ENCODE measurements at regions not wholly inside any gene's neighbourhood (a gene's known extent, or its start where the extent isn't known, plus 50 kb on each side); places are given as distances from the start of the nearest gene placed in this dataset.

DNA sequence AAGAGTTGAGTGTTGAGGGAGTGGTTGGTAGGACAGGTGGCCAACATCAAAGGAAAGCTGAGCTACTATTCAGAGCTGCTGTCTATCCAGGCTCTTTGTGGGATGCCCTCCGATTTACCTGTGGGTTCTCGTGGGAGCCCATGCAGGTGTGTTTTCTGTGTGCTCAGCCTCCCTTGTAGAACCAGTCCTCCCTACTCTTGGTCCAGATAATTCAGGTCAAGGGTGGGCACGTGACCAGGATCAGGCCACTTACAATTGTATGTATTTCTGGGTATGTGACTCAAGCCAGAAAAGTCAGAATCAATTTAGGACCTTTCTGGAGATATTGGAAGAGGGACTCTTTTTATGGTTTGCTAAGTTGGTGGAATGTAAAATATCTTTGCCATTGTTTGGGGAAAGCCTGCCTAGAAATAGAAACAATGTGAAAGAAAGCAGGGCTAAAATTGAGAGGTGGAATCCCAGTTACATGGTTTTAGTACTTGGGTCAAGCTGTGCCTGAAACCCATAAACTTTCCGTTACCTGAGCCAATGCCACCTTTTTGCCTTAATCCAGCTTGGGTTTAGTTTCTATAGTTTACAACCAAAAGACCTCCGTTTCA is 93.2 kb downstream of the PDCL3 start:
- TF ChIP-seq, protein P1, sequence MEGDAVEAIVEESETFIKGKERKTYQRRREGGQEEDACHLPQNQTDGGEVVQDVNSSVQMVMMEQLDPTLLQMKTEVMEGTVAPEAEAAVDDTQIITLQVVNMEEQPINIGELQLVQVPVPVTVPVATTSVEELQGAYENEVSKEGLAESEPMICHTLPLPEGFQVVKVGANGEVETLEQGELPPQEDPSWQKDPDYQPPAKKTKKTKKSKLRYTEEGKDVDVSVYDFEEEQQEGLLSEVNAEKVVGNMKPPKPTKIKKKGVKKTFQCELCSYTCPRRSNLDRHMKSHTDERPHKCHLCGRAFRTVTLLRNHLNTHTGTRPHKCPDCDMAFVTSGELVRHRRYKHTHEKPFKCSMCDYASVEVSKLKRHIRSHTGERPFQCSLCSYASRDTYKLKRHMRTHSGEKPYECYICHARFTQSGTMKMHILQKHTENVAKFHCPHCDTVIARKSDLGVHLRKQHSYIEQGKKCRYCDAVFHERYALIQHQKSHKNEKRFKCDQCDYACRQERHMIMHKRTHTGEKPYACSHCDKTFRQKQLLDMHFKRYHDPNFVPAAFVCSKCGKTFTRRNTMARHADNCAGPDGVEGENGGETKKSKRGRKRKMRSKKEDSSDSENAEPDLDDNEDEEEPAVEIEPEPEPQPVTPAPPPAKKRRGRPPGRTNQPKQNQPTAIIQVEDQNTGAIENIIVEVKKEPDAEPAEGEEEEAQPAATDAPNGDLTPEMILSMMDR (conservative IDR thresholded peaks at IDR 0.05; ENCODE audit: low read depth, low read length): no peak
- DNase-seq (ENCODE audit: low read depth): no peak
- H3K4me3 ChIP-seq (ENCODE audit: low read length): no peak overlapping the region

DNA sequence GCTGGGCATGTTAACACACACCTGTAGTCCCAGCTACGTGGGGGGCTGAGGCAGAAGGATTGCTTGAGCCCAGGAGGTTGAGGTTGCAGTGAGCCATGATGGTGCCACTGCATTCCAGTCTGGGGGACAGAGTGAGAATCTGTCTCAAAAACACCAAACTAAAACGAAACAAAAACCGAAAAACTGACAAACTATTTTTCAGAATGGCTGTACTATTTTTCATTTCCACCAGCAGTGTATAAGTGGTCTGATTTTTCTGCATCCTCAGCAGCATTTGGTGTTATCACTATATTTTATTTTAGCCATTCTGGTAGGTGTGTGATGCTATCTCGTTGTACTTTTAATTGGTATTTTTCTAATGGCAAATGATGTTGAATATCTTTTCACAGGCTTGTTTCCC is 95.2 kb downstream of the PDCL3 start:
- TF ChIP-seq, protein P1 (conservative IDR thresholded peaks at IDR 0.05; ENCODE audit: low read depth, low read length): no peak
- DNase-seq (ENCODE audit: low read depth): no peak

DNA sequence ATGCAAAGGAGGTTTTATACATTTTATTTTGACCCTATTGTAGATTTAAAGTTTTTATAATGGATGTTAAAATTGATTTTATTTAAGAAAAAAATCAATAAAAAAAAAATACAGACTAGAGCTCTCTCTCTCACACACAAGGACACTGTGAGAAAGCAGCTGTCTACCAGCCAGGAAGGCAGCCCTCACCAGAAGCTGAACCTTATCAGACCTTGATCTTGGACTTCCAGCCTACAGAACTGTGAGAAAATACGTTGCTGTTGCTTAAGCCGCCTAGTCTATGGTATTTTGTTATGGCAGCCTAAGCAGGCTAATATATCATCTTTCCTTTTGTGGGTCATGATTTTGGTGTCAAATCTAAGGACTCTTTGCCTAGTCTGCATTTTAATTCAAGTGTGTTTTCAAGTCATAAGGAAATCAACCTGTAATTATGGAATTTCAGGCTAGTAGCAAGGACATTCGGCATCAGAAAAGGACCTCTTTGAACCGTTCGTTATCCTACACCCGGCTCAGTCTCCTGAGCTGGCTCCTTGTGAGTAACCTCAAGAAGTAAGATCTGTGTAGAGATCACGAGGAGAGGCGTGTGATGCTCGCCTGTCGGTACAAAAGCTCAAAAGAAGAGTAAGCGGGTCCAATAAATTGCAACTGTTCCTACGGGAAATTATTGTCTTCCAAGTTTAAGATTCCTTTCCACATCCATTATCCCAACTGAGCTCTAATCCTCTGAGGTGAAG is 98.2 kb downstream of the PDCL3 start:
- no peak for DNase-seq (ENCODE audit: low read depth)
- TF ChIP-seq, protein P1 (conservative IDR thresholded peaks at IDR 0.05; ENCODE audit: low read depth, low read length): no peak
- H3K4me3 ChIP-seq (ENCODE audit: low read length): no peak overlapping the region

More for the DNA sequence above, 95.2 kb downstream of the PDCL3 start:
- no peak overlapping the region for H3K4me3 ChIP-seq (ENCODE audit: low read length)

DNA sequence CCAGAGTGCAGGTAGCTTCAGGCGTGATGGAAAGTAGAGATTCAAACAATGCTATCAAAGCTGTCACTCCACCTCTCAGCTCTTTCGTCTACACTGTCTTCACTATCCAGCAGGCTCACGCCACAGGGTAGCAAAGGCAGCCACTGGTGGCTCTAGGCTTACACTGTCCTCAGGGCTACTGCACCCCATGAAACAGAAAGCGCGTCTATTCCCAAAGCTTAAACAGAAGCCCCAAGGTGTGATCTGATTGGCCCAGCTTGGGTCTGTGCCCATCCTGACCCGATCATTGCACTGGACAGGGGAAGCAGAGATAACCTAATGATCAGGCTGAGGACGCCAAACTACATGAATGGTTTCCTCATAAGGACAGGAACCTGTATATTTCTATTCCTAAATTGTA is 100.1 kb downstream of the PDCL3 start:
- H3K4me3 ChIP-seq (ENCODE audit: low read length): no peak overlapping the region
- TF ChIP-seq, protein P1 (conservative IDR thresholded peaks at IDR 0.05; ENCODE audit: low read depth, low read length): no peak
- no peak for DNase-seq (ENCODE audit: low read depth)

DNA sequence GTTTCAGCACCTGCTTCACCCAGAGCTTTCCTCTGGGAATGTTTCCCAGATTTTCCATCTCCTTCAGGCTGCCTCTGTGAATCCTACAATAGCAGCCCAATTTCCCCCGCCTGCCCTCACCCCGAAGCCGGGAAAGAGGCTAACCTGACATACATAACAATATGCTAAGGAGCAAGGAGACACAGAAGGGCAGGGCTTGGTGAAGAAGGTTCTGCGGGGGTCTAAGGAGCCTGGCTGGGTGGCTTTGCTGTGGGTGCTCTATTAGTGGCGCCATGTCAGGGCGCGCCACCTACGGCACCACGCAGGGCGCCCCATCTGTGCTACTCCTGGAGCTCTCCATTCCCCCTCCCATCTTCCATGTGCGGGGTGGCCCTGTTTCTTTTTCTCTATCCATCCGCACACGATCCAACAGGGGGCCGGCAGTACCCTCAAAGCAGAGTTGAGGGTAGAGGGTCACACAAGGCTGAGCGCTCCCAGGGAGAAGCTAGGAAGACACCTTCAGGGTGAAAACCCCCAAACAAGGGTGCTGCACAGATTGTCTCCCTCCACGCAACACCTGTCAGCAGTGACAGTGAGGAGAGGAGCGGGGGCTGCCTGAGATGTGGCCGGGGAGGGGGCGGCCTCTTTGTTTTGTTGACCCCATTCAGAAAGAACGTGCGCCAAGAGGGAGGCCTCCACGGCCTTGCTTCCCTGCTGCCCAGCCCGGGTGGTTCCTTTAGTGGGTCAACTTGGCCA is 101.4 kb downstream of the PDCL3 start:
- H3K4me3 ChIP-seq (ENCODE audit: low read length): no peak overlapping the region
- no peak for DNase-seq (ENCODE audit: low read depth)
- TF ChIP-seq, protein P1 (conservative IDR thresholded peaks at IDR 0.05; ENCODE audit: low read depth, low read length): no peak

DNA sequence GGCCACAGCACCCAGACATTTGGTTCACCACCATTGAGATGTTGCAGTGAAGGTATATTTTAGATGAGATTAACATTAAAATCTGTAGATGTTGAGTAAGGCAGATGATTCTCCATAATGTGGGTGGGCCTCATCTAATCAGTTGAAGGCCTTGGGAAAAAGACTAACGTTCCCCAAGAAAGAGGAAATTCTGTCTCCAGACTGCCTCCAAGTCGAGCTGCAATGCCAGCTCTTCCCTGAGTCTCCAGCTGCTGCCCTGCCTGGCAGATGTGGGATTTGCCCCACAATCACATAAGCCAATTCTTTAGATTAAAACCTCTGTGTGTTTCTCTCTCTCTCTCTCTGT is 101.9 kb downstream of the PDCL3 start:
- DNase-seq (ENCODE audit: low read depth): no peak
- H3K4me3 ChIP-seq (ENCODE audit: low read length): no peak overlapping the region

More for the DNA sequence above, 101.9 kb downstream of the PDCL3 start:
- TF ChIP-seq, protein P1 (conservative IDR thresholded peaks at IDR 0.05; ENCODE audit: low read depth, low read length): no peak

Data from retinal pigment epithelial cell (primary cell).